Stimulated activated CD8-positive, alpha-beta memory T cell treated with anti-CD3 and anti-CD28 coated beads, Interleukin-2, amount 100 ng/mL, for 48 hours (primary cell): ENCODE measurements at regions not wholly inside any gene's neighbourhood (a gene's known extent, or its start where the extent isn't known, plus 50 kb on each side); places are given as distances from the start of the nearest gene placed in this dataset.
"Not testable (repeated sequence)": the region's sequence is repeated elsewhere in the genome, so short reads cannot be mapped to it uniquely, and the experiment has no call there.

Experiments used
- DNase-seq, 2 donors: peaks; one replicate each; pipeline ENCODE4 v3.0.0-alpha.2; 2020; ENCODE audit warnings: low read depth in 2 of 2

- no peak for DNase-seq
Measured at GRCh38 chr14:104304451-104305351, 166.3 kb downstream of the KIF26A start.

- DNase-seq: no peak
Measured at GRCh38 chr14:104305511-104306449, 167.4 kb downstream of the KIF26A start.

- DNase-seq: no peak
Measured at GRCh38 chr14:104306450-104307040, 168.2 kb downstream of the KIF26A start.

GRCh38 chr14:104307246-104307626 is 168.8 kb downstream of the KIF26A start:
- DNase-seq: no peak

- no peak for DNase-seq
Measured at GRCh38 chr14:104307627-104308401, 169.4 kb downstream of the KIF26A start.

- not testable (repeated sequence) for DNase-seq
Measured at GRCh38 chr14:104308534-104308933, 170.1 kb downstream of the KIF26A start.

GRCh38 chr14:104309657-104310369 is 171.4 kb downstream of the KIF26A start:
- no peak for DNase-seq

GRCh38 chr14:104311358-104311757 is 173.0 kb downstream of the KIF26A start:
- no peak for DNase-seq

- no peak for DNase-seq
Measured at GRCh38 chr14:104313674-104314073, 175.3 kb downstream of the KIF26A start.

- no peak for DNase-seq
Measured at GRCh38 chr14:104314251-104314941, 176.0 kb downstream of the KIF26A start.

GRCh38 chr14:104315169-104315568 is 176.8 kb downstream of the KIF26A start:
- DNase-seq: no peak

- no peak for DNase-seq
Measured at GRCh38 chr14:104315625-104316024, 177.2 kb downstream of the KIF26A start.

- no peak for DNase-seq
Measured at GRCh38 chr14:104316121-104316722, 177.8 kb downstream of the KIF26A start.

- DNase-seq: no peak
Measured at GRCh38 chr14:104316723-104317491, 178.5 kb downstream of the KIF26A start.

GRCh38 chr14:104317492-104317805 is 179.1 kb downstream of the KIF26A start:
- no peak for DNase-seq

- DNase-seq: no peak
Measured at GRCh38 chr14:104317975-104318557, 179.7 kb downstream of the KIF26A start.

GRCh38 chr14:104318558-104319490 is 180.4 kb downstream of the KIF26A start:
- no peak for DNase-seq
